ENCODE measurements at regions not wholly inside any gene's neighbourhood (a gene's known extent, or its start where the extent isn't known, plus 50 kb on each side); places are given as distances from the start of the nearest gene placed in this dataset.

- DNase-seq (ENCODE audit: low read depth) = peak; percentile 81
These were observed 119.3 kb upstream of the MDM1 start for GRCh38 chr12:68451261-68452077.

GRCh38 chr12:68452078-68452715, 120.0 kb upstream of the MDM1 start:
- no peak for DNase-seq (ENCODE audit: low read depth)

GRCh38 chr12:68453278-68453677, 121.1 kb upstream of the MDM1 start:
- no peak for DNase-seq (ENCODE audit: low read depth)

GRCh38 chr12:68453876-68454275, 121.7 kb upstream of the MDM1 start:
- DNase-seq (ENCODE audit: low read depth) = no peak

- DNase-seq (ENCODE audit: low read depth) = no peak
These were observed 122.7 kb upstream of the MDM1 start for GRCh38 chr12:68454892-68455291.

- DNase-seq (ENCODE audit: low read depth) = no peak
These were observed 123.7 kb upstream of the MDM1 start for GRCh38 chr12:68455691-68456345.

- no peak for DNase-seq (ENCODE audit: low read depth)
These were observed 126.7 kb upstream of the MDM1 start for GRCh38 chr12:68458866-68459265.

- DNase-seq (ENCODE audit: low read depth) = no peak
These were observed 128.1 kb upstream of the MDM1 start for GRCh38 chr12:68460236-68460635.

GRCh38 chr12:68461645-68462044, 129.5 kb upstream of the MDM1 start:
- no peak for DNase-seq (ENCODE audit: low read depth)

GRCh38 chr12:68462803-68463202, 130.6 kb upstream of the MDM1 start:
- no peak for DNase-seq (ENCODE audit: low read depth)

- DNase-seq (ENCODE audit: low read depth) = no peak
These were observed 133.1 kb upstream of the MDM1 start for GRCh38 chr12:68465227-68465626.

GRCh38 chr12:68467514-68467913, 135.4 kb upstream of the MDM1 start:
- DNase-seq (ENCODE audit: low read depth) = no peak

GRCh38 chr12:68468036-68468435, 135.9 kb upstream of the MDM1 start:
- DNase-seq (ENCODE audit: low read depth) = no peak

- no peak for DNase-seq (ENCODE audit: low read depth)
These were observed 137.0 kb upstream of the MDM1 start for GRCh38 chr12:68469113-68469512.

GRCh38 chr12:68470664-68471328, 138.6 kb upstream of the MDM1 start:
- DNase-seq (ENCODE audit: low read depth) = no peak

- no peak for DNase-seq (ENCODE audit: low read depth)
These were observed 136.1 kb upstream of the RAP1B start for GRCh38 chr12:68474467-68475204.

GRCh38 chr12:68476794-68477193, 133.9 kb upstream of the RAP1B start:
- no peak for DNase-seq (ENCODE audit: low read depth)

GRCh38 chr12:68477261-68477772, 133.4 kb upstream of the RAP1B start:
- DNase-seq (ENCODE audit: low read depth) = no peak

GRCh38 chr12:68477906-68478305, 132.8 kb upstream of the RAP1B start:
- no peak for DNase-seq (ENCODE audit: low read depth)

GRCh38 chr12:68478516-68479260, 132.0 kb upstream of the RAP1B start:
- no peak for DNase-seq (ENCODE audit: low read depth)

Data from GM04504 (cell line).